ENCODE measurements at regions not wholly inside any gene's neighbourhood (a gene's known extent, or its start where the extent isn't known, plus 50 kb on each side); places are given as distances from the start of the nearest gene placed in this dataset.

- no peak overlapping the region for H3K27ac ChIP-seq
- no peak for DNase-seq (ENCODE audit: low read depth, low spot score)
These were observed 53.7 kb upstream of the HHIP start for GRCh38 chr4:144592264-144592663.

GRCh38 chr4:144594471-144594986 is 51.4 kb upstream of the HHIP start:
- Histone ChIP-seq H3K9me3 (ENCODE audit: low read depth, low read length) (no peaks in the 10 kb centered on the region), H3K36me3 (ENCODE audit: insufficient read depth, low read length) (no peaks in the 10 kb centered on the region), H3K4me3 (no peak overlapping the region), H3K9ac (ENCODE audit: insufficient read length) (no peak overlapping the region), H3K27ac (no peak overlapping the region)
- TF ChIP-seq EZH2 (IDR thresholded peaks at IDR 0.05) (no peak), POLR2AphosphoS5 (IDR thresholded peaks at IDR 0.05; ENCODE audit: borderline replicate concordance, low read depth, low read length) (no peak), FOXP2 (optimal IDR thresholded peaks at IDR 0.05; ENCODE audit: control extremely low read depth, extremely low read length, insufficient read depth) (no peak)
- DNase-seq (ENCODE audit: low read depth, low spot score): no peak

More at GRCh38 chr4:144592264-144592663, 53.7 kb upstream of the HHIP start:
- Histone ChIP-seq H3K9ac (ENCODE audit: insufficient read length) (no peak overlapping the region), H3K4me3 (no peak overlapping the region), H3K36me3 (ENCODE audit: insufficient read depth, low read length) (no peaks in the 10 kb centered on the region), H3K9me3 (ENCODE audit: low read depth, low read length) (no peaks in the 10 kb centered on the region)
- TF ChIP-seq POLR2AphosphoS5 (IDR thresholded peaks at IDR 0.05; ENCODE audit: borderline replicate concordance, low read depth, low read length) (no peak), FOXP2 (optimal IDR thresholded peaks at IDR 0.05; ENCODE audit: control extremely low read depth, extremely low read length, insufficient read depth) (no peak), EZH2 (IDR thresholded peaks at IDR 0.05) (no peak)

DNA sequence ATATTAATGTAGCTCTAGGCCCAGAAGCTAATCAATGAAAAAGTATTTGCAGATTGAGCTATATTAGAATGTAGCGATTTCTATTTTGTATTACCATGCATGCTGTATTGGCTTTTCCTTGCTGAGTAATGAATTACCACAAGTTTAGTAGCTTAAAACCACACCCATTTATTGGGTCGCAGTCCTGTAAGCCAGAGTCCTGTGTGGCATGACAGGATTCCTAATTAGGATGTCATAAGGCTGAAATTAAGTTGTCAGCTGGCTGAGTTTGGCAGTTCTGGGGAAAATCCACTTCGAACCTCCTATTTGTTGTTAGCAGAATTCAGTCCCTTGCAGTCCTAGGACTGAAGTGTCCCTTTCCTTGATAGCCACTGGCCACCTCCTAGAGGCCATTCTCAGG is 50.3 kb upstream of the HHIP start:
- Histone ChIP-seq H3K36me3 (ENCODE audit: insufficient read depth, low read length) (no peaks in the 10 kb centered on the region), H3K4me3 (no peak overlapping the region), H3K9me3 (ENCODE audit: low read depth, low read length) (no peaks in the 10 kb centered on the region), H3K27ac (no peak overlapping the region), H3K9ac (ENCODE audit: insufficient read length) (no peak overlapping the region)
- DNase-seq (ENCODE audit: low read depth, low spot score): no peak
- TF ChIP-seq EZH2 (IDR thresholded peaks at IDR 0.05) (no peak), FOXP2 (optimal IDR thresholded peaks at IDR 0.05; ENCODE audit: control extremely low read depth, extremely low read length, insufficient read depth) (no peak), POLR2AphosphoS5 (IDR thresholded peaks at IDR 0.05; ENCODE audit: borderline replicate concordance, low read depth, low read length) (no peak)
